ENCODE measurements at regions not wholly inside any gene's neighbourhood (a gene's known extent, or its start where the extent isn't known, plus 50 kb on each side); places are given as distances from the start of the nearest gene placed in this dataset.

DNA sequence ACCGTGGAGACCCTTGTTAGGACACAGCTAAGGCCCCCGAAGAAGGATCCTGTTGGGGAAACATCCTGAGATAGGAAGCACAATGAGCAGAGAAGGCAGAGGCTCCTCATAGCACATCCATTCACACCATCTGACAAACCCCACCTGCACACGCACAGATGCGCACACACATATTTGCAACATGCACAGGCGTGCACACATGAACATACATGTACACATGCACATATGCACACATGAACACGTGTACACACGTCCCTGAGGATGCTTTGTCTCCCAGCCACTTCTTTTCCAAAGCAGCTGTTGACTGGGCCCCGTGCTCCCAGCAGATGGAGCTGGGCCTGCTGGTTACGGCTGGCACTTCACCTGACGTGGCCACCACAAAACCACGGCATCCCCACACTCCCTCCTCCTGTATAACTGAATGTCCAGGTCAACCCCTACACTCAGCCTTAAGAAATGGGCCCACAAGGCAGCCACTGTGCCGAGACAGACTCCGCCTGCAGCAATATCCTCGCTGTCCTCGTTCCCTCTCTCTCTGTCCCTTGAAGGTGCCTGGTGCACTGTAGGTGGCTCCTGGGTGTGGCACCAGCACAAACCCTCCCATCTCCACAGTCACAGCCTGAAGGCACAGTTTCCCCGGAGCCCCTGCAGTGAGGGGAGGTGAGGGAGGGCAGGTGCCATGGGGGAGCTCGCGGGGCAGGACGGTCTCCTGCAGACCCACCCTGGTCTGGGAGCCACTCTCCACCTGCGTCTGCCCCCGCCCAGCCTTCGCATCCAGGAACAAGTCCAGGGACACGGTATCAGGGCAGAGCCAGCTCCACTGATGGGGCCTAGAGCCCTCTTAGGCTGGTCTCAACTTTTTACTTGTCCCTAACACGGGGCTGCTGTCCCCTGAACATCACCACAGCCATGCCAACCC, 183.0 kb downstream of the RBFOX3 start:
- DNase-seq, result no peak

DNA sequence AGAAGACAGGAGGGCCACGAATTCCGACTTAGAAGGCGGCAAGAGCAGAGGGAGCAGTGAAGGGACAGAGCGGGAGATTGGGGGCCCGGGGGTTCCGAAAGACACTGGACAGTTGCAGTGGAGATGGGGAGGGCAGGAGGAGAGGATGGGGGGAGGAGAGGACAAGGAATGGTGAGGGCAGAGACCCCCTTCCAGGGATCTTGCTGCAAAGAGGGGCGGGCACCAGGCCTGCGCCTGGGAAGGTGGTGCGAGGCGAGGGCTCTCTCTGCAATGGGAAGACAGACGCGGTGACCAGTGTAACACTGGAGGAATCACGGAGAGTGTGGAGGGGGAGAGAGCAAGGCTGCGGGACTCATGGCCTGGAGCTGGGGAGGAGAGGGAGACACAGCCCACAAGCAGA, 185.2 kb downstream of the RBFOX3 start:
- no peak for DNase-seq

DNA sequence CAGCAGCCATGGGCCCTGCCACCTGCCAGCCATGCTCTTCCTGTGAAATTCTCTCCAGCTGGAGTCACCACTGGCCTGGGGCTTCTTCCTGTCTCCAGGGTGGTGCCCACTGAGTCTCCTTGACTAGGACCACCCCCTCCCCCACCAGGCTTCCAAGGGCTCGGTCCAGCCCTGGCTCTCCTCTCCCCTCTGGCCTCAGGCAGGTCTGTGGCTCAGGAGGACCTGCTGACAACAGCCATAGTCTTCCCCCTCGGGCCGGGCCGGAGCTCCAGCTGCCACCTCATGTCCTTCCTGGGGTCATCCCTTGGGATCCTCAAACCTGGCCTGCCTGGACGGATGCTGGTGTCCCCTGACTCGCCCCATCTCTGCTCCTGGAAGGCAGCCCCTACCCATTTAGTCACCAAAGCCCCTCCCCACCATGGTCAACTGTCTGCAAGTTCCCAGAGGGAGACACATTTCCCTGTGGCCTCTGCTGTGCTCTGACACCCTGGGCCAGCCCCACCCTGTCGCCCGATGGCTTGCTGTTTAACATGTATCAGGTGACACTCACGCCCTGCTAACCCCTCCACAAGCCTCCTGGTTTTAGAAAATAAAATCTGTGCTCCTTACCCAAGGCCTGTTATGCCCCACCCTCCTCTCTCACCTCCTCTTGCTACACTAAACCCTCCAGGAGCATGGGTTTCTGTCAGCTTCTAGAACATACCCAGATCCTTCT, 186.2 kb downstream of the RBFOX3 start:
- DNase-seq, result no peak

DNA sequence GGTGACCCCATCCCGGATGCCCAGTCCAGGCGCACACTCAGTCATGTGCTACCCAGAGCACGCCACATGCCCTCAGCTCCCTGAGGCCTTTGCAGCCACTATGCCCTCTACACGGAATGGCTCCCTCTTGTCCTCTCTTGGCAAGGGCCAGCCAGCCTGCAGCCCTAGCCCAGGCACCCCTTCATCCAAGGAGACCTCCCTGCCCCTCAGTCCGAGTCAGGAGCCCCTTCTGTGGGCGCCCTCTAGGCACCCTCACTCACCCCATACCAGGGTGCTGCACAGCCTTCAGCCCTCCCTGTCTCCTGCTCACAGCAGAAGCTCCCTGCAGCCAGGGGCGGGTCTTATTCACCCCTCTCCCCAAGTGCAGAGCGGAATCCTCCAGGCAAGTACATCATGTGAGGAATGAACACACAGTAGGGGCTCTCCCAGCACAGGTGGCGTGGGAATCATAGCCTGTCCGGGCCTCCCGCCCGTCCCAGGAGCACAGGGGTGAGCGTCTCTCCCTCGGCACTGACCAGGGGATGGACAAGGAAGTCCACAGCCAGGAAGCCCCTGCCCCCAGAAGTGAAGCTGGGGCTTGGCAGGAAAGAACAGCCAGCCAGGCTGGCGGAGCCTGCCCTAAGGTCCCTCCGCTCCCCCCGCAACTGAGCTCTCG, 186.9 kb downstream of the RBFOX3 start:
- no peak for DNase-seq

DNA sequence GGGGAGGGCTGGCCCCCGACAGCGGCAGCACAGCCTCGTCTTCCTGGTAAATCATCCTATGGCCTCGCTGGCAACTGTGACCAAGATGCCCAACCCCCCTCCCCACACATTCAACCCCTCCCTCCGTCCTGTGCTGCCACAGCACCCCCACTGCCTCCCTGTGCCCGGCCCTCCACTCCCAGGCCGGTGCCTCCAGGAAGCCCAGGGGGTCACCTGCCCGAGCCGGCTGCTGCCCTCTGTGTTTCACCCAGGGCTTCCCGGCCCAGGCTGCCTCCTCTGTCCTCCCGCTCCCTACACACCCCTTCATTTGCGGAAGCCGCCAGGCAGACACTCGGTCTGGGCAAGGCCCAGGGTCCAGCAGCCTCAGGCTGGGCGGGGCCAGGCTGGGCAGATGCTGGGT, 188.6 kb downstream of the RBFOX3 start:
- no peak for DNase-seq

DNA sequence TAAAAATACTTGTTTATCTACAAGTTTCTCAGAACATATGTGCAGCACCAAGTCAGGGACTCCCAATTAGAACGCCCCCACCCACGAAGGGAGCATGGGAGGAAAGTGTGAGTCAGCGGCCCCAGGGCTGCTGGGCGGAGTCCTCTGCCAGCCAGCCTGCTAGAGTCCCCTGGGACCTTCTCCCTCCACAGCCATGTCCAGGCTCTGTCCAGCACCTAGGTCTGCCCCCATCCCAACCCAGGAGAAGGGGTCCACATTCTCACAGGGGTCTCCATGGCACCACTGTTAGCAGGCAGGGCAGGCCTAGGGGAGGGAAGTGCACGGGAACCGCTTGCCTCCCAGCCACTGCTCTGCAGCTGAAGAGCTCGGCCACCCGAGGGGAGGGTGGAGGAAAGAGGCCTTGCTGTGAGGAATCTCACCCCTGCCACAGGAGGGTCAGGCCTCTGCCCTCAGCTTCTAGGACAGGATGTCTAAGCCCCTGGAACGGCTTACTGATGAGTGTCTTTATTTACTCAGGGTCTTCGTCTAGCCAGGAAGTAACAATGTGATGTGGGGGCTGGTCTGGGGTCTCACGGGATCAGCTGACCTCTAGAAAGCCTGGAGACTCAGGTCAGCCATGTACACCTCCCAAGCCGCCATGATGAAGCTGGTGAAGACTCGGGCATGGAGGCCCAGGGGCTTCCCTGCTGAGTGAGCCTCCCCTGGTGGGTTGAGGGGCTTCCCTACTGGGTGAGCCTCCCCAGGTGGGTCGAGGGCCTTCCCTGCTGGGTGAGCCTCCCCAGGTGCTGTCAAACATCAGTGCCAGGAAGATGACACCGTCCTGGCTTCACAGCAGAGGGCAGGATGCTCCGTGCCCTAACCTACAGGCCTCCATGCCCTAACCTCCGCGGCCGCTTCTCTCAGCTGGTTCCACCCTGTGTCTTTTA, 190.3 kb downstream of the RBFOX3 start:
- DNase-seq, result peak in 22 of 58 donors; percentile 6 to 77 (median 33)

DNA sequence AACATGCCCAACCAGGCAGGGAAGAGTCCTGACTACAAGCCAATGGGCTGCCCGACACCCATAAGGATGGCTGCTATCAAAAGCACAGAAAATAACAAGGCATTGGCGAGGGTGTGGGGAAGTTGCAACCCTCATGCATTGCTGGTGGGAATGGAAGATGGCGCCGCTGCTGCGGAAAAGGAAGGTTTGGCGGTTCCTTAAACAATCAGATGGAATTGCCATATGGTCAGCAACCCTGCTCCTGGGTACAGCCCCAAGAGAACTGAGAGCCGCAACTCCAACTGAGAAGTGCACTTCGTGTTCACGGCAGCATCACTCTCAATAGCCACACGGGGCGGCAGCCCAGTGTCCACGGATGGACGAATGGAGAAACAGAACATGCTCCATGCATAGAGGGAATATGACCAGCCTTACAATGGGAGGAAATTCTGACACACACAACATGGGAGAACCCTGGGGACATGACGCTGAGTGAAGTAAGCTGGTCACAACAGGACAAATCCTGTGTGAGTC, 193.3 kb downstream of the RBFOX3 start:
- no peak for DNase-seq

DNA sequence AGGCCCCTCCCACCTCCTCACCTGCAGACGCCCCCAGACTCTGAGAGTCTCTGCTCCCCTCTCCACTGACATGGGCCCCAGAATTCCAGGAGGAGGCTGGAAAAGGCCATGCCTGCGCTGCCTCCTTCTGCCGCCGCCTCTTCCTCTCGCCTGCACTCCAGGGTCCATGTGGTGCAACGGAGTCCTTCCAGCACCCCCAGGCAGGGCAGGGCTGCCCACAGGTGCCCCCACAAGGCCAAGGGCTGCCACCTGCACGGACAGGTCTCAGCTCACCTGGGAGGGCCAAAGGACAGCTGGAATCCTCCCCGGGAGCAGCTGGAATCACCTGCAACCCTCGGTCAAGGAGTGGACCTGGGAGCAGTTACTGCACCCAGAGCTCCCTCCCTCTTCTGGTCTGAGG, 194.9 kb downstream of the RBFOX3 start:
- DNase-seq, result no peak

DNA sequence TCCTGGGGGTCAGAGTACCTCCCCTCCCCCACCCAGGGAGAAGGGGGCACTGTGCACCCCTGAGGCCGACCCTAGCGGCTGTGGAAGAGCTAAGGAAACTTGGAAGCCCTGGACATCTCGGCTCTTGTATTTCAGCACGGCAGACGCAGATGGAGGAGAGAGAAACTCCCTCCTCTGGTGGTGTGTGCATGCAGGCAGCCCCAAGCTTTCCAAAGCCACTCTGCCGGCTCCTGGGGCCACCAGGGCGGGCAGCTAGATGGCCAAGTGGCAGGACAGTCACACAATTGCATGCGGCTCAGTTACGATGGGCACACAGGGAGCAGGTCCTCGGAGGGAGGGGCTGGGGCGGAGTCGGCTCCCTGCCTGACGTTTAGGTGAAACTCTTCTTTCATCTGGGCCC, 195.5 kb downstream of the RBFOX3 start:
- no peak for DNase-seq

DNA sequence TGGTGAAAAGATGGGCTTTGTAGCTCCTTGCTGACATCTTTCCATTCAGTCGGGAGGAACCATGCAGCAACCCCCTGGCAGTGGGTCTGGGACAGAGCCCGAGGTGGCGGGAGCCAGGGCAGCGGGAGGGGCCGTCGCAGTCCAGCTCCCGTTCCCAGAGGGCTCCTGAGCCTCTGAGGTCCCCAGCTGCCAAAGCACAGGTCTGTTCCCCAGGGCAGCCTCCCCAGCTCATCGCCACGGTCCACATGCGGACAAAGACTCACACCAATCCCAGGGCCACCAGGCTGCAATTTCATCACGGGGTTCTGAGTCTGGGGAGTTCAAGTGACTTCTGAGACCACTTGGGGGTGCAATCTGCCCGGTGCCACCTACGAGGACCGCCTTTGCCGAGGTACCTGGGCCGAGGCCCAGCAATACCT, 196.0 kb downstream of the RBFOX3 start:
- peak in 1 of 58 donors; percentile 8 for DNase-seq

DNA sequence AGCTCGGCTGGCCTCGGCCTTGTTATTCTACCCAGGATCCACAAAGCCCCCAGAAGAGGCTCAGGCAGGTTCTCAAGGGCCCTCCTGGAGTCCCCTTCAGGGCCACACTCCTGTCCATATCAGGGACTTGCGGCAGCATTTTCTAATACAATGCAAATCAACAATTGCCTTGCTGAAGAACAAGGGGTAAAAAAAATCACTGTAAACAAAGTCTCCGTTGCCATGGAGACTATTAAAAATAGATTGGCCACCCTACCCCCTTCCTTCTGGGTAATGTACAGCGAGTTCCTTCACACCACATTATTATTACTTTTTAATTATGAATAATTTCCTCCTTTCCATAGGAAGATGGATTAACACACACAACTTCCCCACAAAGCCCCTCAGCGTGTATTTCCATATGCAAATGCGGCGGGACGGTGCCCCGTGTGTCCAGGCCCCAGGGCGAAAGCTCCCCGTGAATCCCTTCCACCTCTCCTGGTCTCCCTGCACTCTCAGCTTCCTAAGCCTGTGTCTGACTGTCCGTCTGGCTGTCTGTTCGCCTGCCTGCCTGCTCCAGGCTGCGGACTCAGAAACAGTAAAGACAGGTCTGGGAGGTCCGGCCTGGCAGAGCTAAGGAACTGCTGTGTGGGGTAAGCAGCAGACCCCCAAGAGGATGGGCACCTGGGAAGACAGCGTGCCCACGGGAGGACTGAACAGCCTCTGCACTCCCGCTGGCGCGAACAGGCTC, 196.6 kb downstream of the RBFOX3 start:
- no peak for DNase-seq

DNA sequence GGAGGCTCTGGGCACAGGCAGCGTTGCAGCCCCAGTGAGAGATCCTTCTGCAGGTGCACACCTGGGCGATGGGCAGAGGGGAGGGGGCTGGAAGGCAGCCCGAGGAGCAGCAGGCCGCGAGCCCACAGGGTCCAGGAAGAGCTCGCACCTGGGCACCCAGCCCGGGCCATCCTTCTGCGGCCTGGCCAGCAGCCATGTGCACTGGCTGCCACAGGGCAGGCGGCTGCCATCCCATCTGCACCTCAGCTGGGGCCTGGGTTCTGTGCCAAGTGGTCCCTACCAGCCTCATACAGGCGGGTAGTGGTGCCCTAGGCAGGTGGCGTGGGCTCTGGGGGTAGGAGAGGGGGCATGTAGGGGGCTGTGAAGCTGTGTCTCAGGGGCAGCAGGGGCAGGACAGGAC, 197.2 kb downstream of the RBFOX3 start:
- DNase-seq, result peak in 1 of 58 donors; percentile 16

DNA sequence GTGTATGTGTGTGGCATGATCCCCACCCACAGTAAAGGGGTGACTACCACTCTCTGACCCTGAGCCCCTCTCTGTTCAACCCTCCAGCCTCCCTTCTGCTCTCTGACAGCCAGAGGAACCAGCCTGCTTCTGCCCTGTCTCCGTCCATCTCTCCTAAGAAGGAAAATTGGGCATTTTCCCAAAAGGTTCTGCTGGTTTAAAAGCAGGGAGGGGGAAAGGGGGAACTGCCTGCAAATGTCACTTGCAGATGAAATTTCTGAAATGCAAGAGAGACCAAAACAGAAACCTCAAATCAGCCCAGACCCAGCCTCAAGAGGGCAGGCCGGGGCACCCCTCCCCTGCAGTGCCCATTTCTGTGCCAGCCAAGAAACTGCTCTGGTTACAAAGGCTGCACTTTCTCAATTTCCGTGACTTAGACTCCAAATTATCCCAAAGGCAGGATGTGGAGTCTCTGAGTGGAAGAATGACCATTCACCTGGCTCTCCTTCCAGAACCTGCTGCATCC, 197.9 kb downstream of the RBFOX3 start:
- DNase-seq, result no peak

DNA sequence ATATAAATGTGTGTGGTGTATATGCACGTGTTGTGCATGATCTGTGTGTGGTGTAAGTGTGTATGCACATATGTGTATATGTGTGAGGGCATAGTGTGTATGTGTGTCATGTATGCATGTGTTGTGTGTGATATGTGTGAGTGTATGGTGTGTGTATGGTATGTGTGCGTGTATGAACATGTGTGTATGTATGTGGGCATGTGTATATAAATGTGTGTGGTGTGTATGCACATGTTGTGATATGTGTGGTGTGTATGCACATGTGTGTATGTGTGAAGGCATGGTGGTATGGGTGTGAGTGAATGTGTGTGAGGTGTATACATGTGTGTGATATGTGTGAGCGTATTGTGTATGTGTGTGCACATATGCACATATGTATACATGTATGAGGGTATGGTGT, 198.7 kb downstream of the RBFOX3 start:
- DNase-seq, result no peak

DNA sequence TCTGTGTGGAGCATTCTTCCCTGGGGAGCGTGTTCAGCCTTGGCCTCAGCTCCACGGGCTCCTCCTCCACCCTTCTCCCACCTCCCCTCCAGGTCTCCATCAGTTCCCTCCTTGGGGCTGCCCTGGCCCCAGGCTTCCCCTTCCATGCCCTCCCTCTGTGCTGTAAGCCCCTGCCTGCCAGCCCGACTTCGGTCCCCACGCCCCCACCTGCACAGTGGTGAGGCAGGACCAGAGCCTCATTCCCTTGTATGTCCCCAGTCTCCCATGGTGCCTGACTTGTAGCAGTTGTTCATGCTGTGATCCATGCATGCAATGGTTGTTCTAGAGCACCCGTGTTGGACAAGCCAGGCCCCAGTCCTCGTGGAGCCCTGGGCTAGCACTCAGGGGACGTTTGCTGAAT, 199.4 kb downstream of the RBFOX3 start:
- DNase-seq, result no peak

DNA sequence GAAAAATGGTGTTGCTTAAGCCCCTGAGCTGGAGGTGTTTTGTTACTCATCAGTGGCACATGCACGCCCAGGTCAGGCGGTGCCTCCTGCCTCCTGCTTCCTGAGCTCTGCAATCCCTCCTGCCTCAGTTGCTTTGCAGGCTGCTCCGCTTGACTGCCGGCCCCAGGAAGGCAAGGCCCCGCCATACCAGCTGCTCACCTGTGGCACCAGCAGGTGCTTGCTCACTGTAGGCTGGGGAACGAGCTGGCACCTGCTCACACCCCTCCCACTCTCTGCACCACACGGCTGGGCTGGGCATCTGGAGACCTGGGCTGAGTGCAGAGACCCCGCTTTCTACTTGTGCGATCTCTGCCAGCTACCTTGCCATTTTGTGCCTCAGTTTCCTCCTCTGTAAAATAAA, 200.2 kb downstream of the RBFOX3 start:
- no peak for DNase-seq

DNA sequence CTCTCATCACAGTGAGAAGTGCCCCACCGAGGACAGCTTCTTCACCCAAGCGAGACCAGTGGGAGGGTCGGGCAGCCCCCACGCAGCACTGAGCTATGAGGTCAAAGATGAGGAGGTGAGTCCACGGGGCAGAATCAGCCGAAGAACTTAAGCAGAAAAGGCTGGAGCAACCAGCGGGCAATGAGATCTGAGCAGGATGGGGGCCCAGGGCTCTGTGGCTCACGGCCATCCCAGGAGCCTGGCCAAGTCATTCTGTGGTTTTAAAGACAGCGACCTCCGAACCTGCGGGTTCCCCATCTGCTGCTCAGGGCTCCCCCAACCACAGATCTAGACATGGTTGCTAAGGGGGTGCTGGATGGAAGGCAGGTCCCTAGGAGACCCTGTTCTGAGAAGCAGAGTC, 202.6 kb downstream of the RBFOX3 start:
- DNase-seq, result no peak

DNA sequence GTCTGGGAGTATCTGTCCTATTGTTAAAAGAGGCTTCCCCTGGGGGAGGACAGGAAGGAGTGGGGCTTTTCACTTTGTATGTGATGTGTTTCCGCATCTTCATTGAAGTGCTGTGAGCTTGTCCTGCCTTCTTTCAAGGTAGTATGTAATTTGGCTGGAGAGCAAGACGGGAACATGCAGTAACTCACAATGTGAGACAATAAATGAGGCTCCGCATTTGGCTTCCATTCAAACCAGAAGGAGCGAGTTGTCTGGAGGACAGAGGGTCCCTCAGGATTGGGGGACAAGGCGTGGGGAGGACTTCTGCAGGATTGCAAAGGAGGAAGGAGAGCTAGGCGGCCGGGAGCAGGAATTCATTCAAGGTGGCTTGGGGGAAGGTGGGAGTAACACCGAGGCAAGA, 203.5 kb downstream of the RBFOX3 start:
- DNase-seq, result no peak

DNA sequence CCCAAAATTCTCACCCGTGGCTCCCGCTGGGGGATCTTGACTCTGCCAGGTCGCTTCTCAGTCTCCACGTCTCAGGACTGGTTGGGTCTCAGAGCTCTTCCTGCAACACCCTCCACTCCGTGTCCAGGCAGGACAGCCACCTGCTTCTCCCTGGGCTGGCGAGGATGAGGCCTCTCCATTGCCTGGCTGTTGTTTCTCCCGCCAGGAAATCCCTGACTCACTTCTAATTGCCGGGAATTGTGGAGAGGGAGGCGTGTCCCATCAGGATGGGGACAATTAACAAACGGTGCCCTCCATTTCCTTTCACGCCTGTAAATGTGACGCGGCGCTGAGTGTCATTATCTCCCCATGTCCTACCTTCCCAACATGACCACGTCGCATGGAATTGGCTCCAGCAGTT, 204.5 kb downstream of the RBFOX3 start:
- DNase-seq, result no peak

DNA sequence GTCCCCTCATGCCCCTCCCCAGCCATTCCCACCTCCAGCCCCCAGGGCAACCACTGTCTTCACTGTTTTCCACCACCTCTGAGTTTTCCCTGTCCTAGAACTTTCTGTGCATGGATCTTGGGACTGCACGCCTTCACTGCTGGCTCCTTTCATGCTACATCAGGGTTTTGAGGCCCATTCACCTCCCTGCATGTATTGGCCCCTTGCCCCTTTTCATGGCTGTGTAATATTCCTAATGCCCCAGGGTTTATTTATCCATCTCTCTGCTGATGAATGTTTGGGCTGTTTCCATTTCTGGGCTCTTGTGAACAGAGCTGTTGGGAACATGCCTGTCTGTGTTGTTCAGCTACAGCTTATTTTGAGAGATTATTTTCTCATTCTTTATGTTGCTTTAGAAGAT, 205.0 kb downstream of the RBFOX3 start:
- no peak for DNase-seq
